Activated naive CD8-positive, alpha-beta T cell treated with anti-CD3 and anti-CD28 coated beads, Interleukin-2, amount 10 ng/mL, durations not matched to agents 7 days and 5 days (primary cell): ENCODE measurements at regions not wholly inside any gene's neighbourhood (a gene's known extent, or its start where the extent isn't known, plus 50 kb on each side); places are given as distances from the start of the nearest gene placed in this dataset.

Experiments
- ATAC-seq: fragments of 150-1000 bp; cut with Tn5 transposase; one replicate; pipeline ENCODE4 v1.10.0; 2021; ENCODE audit warnings: low read depth, moderate library complexity
- POLR2A ChIA-PET: fragments of 350-600 bp; sonication (Branson Sonifier 250); formaldehyde crosslinking; loops from one replicate; lab custom pipeline; 2021; ENCODE audit warnings: antibody characterized with exemption; lab: Charles Lee
- DNase-seq: peaks from one replicate; pipeline ENCODE4 v3.0.0; 2021
- H3K27ac Mint-ChIP-seq: one replicate; pipeline ENCODE4 v1.8.0; 2022; ENCODE audit warnings: mild to moderate bottlenecking, mixed read lengths
- H3K27me3 Mint-ChIP-seq: one replicate; pipeline ENCODE4 v1.8.0; 2022; ENCODE audit warnings: mild to moderate bottlenecking, moderate library complexity, mixed read lengths
- H3K36me3 Mint-ChIP-seq: one replicate; pipeline ENCODE4 v1.8.0; 2021; ENCODE audit warnings: mild to moderate bottlenecking, mixed read lengths
- H3K4me1 Mint-ChIP-seq: one replicate; pipeline ENCODE4 v1.8.0; 2021; ENCODE audit warnings: mixed read lengths
- H3K4me3 Mint-ChIP-seq: one replicate; pipeline ENCODE4 v1.8.0; 2022; ENCODE audit warnings: mild to moderate bottlenecking, moderate library complexity, mixed read lengths
- H3K9me3 Mint-ChIP-seq: one replicate; pipeline ENCODE4 v1.8.0; 2021; ENCODE audit warnings: mixed read lengths

- DNase-seq = no peak
- H3K4me1 Mint-ChIP-seq = no peaks in the 10 kb centered on the region
- no peaks in the 10 kb centered on the region for H3K36me3 Mint-ChIP-seq
- H3K27ac Mint-ChIP-seq = no peak overlapping the region
- no peaks in the 10 kb centered on the region for H3K27me3 Mint-ChIP-seq
- ATAC-seq = no peak
- H3K4me3 Mint-ChIP-seq = no peak overlapping the region
- POLR2A ChIA-PET = no interaction called here
- no peaks in the 10 kb centered on the region for H3K9me3 Mint-ChIP-seq
These were observed 142.8 kb upstream of the SOX1 start for GRCh38 chr13:111923991-111924677.

GRCh38 chr13:111924678-111925075 lies 142.3 kb upstream of the SOX1 start:
- DNase-seq (no peak), ATAC-seq (no peak)
- Mint-ChIP-seq H3K4me3 (no peak overlapping the region), H3K4me1 (no peaks in the 10 kb centered on the region), H3K27me3 (no peaks in the 10 kb centered on the region), H3K9me3 (no peaks in the 10 kb centered on the region), H3K36me3 (no peaks in the 10 kb centered on the region), H3K27ac (no peak overlapping the region)
- POLR2A ChIA-PET = no interaction called here

GRCh38 chr13:111925146-111925875 lies 141.6 kb upstream of the SOX1 start:
- H3K9me3 Mint-ChIP-seq = no peaks in the 10 kb centered on the region
- DNase-seq (no peak), ATAC-seq (no peak)
- no peak overlapping the region for H3K4me3 Mint-ChIP-seq
- POLR2A ChIA-PET = no interaction called here
- H3K4me1 Mint-ChIP-seq = no peaks in the 10 kb centered on the region
- H3K27me3 Mint-ChIP-seq = no peaks in the 10 kb centered on the region
- no peak overlapping the region for H3K27ac Mint-ChIP-seq
- H3K36me3 Mint-ChIP-seq = no peaks in the 10 kb centered on the region

- no peaks in the 10 kb centered on the region for H3K9me3 Mint-ChIP-seq
- ATAC-seq (no peak), DNase-seq (no peak)
- H3K4me1 Mint-ChIP-seq = no peaks in the 10 kb centered on the region
- no peak overlapping the region for H3K27ac Mint-ChIP-seq
- POLR2A ChIA-PET = no interaction called here
- H3K36me3 Mint-ChIP-seq = no peaks in the 10 kb centered on the region
- H3K27me3 Mint-ChIP-seq = no peaks in the 10 kb centered on the region
- H3K4me3 Mint-ChIP-seq = no peak overlapping the region
These were observed 140.3 kb upstream of the SOX1 start for GRCh38 chr13:111926501-111927180.

GRCh38 chr13:111927181-111927540 lies 139.8 kb upstream of the SOX1 start:
- POLR2A ChIA-PET = no interaction called here
- DNase-seq (no peak), ATAC-seq (no peak)
- H3K36me3 Mint-ChIP-seq = no peaks in the 10 kb centered on the region
- H3K9me3 Mint-ChIP-seq = no peaks in the 10 kb centered on the region
- H3K27ac Mint-ChIP-seq = no peak overlapping the region
- H3K27me3 Mint-ChIP-seq = no peaks in the 10 kb centered on the region
- H3K4me1 Mint-ChIP-seq = no peaks in the 10 kb centered on the region
- no peak overlapping the region for H3K4me3 Mint-ChIP-seq

- POLR2A ChIA-PET = no interaction called here
- no peaks in the 10 kb centered on the region for H3K36me3 Mint-ChIP-seq
- DNase-seq = no peak
- no peak overlapping the region for H3K27ac Mint-ChIP-seq
- H3K9me3 Mint-ChIP-seq = no peaks in the 10 kb centered on the region
- H3K4me3 Mint-ChIP-seq = no peak overlapping the region
- no peak for ATAC-seq
- H3K4me1 Mint-ChIP-seq = no peaks in the 10 kb centered on the region
- H3K27me3 Mint-ChIP-seq = no peaks in the 10 kb centered on the region
These were observed 137.8 kb upstream of the SOX1 start for GRCh38 chr13:111929036-111929616.

- H3K27me3 Mint-ChIP-seq = no peaks in the 10 kb centered on the region
- DNase-seq = no peak
- no peaks in the 10 kb centered on the region for H3K36me3 Mint-ChIP-seq
- H3K4me1 Mint-ChIP-seq = no peaks in the 10 kb centered on the region
- no peak overlapping the region for H3K4me3 Mint-ChIP-seq
- POLR2A ChIA-PET = no interaction called here
- no peaks in the 10 kb centered on the region for H3K9me3 Mint-ChIP-seq
- no peak for ATAC-seq
- H3K27ac Mint-ChIP-seq = no peak overlapping the region
These were observed 130.6 kb upstream of the SOX1 start for GRCh38 chr13:111936267-111936925.

- no peak overlapping the region for H3K4me3 Mint-ChIP-seq
- no peak overlapping the region for H3K27ac Mint-ChIP-seq
- H3K36me3 Mint-ChIP-seq = no peaks in the 10 kb centered on the region
- POLR2A ChIA-PET = no interaction called here
- no peaks in the 10 kb centered on the region for H3K4me1 Mint-ChIP-seq
- no peaks in the 10 kb centered on the region for H3K27me3 Mint-ChIP-seq
- no peak for ATAC-seq
- H3K9me3 Mint-ChIP-seq = no peaks in the 10 kb centered on the region
- no peak for DNase-seq
These were observed 129.1 kb upstream of the SOX1 start for GRCh38 chr13:111937777-111938311.

GRCh38 chr13:111938741-111939665 lies 127.9 kb upstream of the SOX1 start:
- no peak for ATAC-seq
- no peak for DNase-seq
- POLR2A ChIA-PET = no interaction called here
- Mint-ChIP-seq H3K9me3 (no peaks in the 10 kb centered on the region), H3K27me3 (no peaks in the 10 kb centered on the region), H3K27ac (no peak overlapping the region), H3K4me1 (no peaks in the 10 kb centered on the region), H3K4me3 (no peak overlapping the region), H3K36me3 (no peaks in the 10 kb centered on the region)

- DNase-seq = no peak
- no peak for ATAC-seq
- H3K27ac Mint-ChIP-seq = no peak overlapping the region
- H3K36me3 Mint-ChIP-seq = no peaks in the 10 kb centered on the region
- no peak overlapping the region for H3K4me3 Mint-ChIP-seq
- H3K27me3 Mint-ChIP-seq = no peaks in the 10 kb centered on the region
- H3K4me1 Mint-ChIP-seq = no peaks in the 10 kb centered on the region
- POLR2A ChIA-PET = no interaction called here
- H3K9me3 Mint-ChIP-seq = no peaks in the 10 kb centered on the region
These were observed 127.2 kb upstream of the SOX1 start for GRCh38 chr13:111939666-111940278.

- H3K4me3 Mint-ChIP-seq = no peak overlapping the region
- POLR2A ChIA-PET = no interaction called here
- H3K27me3 Mint-ChIP-seq = no peaks in the 10 kb centered on the region
- no peaks in the 10 kb centered on the region for H3K36me3 Mint-ChIP-seq
- ATAC-seq (no peak), DNase-seq (no peak)
- no peaks in the 10 kb centered on the region for H3K9me3 Mint-ChIP-seq
- no peak overlapping the region for H3K27ac Mint-ChIP-seq
- H3K4me1 Mint-ChIP-seq = no peaks in the 10 kb centered on the region
These were observed 126.1 kb upstream of the SOX1 start for GRCh38 chr13:111940892-111941291.

- Mint-ChIP-seq H3K9me3 (no peaks in the 10 kb centered on the region), H3K4me3 (no peak overlapping the region), H3K36me3 (no peaks in the 10 kb centered on the region), H3K27ac (no peak overlapping the region), H3K27me3 (no peaks in the 10 kb centered on the region), H3K4me1 (no peaks in the 10 kb centered on the region)
- DNase-seq (no peak), ATAC-seq (no peak)
- POLR2A ChIA-PET = no interaction called here
These were observed 125.0 kb upstream of the SOX1 start for GRCh38 chr13:111941845-111942447.
